C4-2B (cell line): ENCODE measurements at regions not wholly inside any gene's neighbourhood (a gene's known extent, or its start where the extent isn't known, plus 50 kb on each side); places are given as distances from the start of the nearest gene placed in this dataset.

Source experiments
- H3K27ac ChIP-seq: fragments of 450-650 bp; 2 replicates; pipeline ENCODE4 v1.5.1; 2017
- CTCF ChIP-seq: fragments of 450-650 bp; conservative IDR thresholded peaks from 2 replicates; pipeline ENCODE4 v1.5.1; 2017; ENCODE audit warnings: mild to moderate bottlenecking
- ZFX ChIP-seq: fragments of 450-650 bp; IDR thresholded peaks from 2 replicates; pipeline ENCODE4 v1.6.1; 2017

GRCh38 chr14:82755476-82755875, 1221.8 kb upstream of the SEL1L start:
- no peak overlapping the region for H3K27ac ChIP-seq
- TF ChIP-seq CTCF (no peak), ZFX (no peak)

DNA sequence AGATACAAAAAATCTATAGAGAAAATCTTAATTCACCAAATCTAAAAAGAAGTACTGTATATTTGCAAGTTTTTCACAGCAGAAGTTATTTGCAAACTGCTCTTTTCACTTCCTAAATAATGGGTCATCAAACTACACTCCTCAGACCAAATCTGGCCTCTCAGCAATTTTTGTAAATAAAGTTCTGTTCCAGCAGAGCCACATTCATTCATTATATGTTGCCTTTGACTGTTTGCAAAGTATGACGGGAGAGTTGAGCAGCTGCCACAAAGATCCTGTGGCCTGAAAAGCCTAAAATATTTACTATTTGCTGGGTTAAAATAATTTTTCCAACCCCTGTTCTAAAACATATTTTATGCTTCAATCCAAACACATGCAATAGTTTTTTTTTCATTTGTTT, 1222.3 kb upstream of the SEL1L start:
- no peak overlapping the region for H3K27ac ChIP-seq
- TF ChIP-seq CTCF (no peak), ZFX (no peak)

DNA sequence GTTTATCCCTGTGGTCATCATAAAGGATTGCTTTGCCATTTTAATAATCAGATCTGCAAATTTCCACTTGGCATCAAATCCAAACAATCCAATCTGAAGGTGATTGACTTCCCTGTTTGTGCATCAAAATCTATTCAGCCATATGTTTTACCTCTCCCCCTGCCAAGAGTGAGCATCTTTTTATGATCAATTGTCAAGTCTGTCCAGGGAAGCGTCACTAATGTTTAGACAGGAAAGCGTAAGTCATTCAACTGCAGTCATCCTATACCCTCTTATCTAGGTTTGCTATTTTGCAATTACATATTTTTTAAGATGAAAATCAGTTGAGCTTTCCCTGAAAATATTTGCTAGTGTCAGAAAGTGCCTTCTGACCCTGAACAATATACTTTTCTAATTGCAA, 1224.1 kb upstream of the SEL1L start:
- H3K27ac ChIP-seq: no peak overlapping the region
- TF ChIP-seq ZFX (no peak), CTCF (no peak)

- TF ChIP-seq CTCF: no peak
- H3K27ac ChIP-seq: no peak overlapping the region
Observed at GRCh38 chr14:82759656-82760055, 1226.0 kb upstream of the SEL1L start.

DNA sequence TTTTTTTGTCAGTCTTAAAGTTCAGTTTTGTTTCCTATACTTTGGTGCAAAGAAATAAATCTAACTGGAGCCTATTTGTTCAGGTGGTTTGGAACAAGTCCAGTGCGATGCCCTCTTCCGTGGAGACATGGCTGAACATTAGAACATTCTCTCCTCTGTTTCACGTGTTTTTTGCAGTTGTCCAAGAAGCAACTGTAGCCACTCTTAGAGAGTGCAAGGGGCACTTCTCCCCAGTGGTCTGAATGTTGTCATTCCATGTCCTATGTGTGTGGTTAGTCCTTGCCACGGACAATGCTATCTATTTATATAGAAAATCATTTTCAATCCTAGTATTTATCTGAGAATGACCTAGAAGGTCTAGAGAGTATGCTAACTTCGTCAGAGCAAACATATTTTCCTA, 1232.5 kb upstream of the SEL1L start:
- no peak overlapping the region for H3K27ac ChIP-seq
- TF ChIP-seq ZFX (no peak), CTCF (no peak)

DNA sequence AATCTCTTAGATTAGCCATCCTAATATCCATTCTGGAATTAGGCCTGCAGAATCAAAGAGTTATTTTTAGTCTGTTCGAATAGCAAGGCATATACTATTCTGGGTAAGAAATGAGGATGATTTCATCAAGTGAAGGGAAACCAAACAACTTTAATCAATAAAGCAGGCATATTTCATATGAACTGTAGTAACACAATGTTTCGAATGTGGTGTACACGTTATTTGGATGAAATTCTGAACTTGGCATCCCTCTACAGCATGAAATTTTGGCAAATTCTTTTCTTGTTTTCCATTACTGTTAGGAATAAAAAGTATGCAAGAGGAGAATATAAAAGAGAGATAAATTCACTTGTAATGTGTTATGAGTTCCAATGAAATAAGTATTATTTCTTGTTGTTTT, 1233.3 kb upstream of the SEL1L start:
- H3K27ac ChIP-seq: no peak overlapping the region
- TF ChIP-seq CTCF (no peak), ZFX (no peak)

DNA sequence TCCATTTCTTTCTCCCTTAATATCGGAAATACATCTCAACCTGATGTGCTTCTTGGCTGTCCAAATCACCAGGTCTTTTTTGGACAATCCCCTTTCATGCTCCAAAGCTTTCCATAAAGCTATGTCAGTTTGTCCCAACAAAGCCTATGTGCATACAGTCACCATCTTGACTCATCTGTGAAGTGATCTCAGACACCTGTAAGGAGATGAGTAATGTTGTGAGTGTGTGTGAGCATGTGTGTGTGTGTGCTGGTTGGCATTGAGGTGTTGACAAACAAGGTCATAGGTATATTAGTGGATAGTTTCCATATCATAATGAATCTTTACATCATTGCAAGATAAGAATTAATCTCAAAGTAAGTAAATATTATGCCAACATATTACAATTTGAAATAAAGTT, 1243.3 kb upstream of the SEL1L start:
- no peak overlapping the region for H3K27ac ChIP-seq
- no peak for TF ChIP-seq ZFX
- no peak for TF ChIP-seq CTCF
